Uterus (tissue), 2 donors: ENCODE measurements at regions not wholly inside any gene's neighbourhood (a gene's known extent, or its start where the extent isn't known, plus 50 kb on each side); places are given as distances from the start of the nearest gene placed in this dataset.

Source experiments
- POLR2A ChIP-seq, 2 donors: fragments of 450-650 bp; IDR thresholded peaks; one replicate each; pipeline ENCODE4 v1.6.1; 2016; ENCODE audit warnings: antibody characterized with exemption in 2 of 2, mild to moderate bottlenecking in 1 of 2, moderate library complexity in 1 of 2
- TF ChIP-seq, protein P1 (sequence below), 4 experiments: fragments of 200-600 bp in 2 of 4; fragments of 450-650 bp in 2 of 4; sonication (generic) in 2 of 4; IDR thresholded peaks; one replicate each; pipeline ENCODE4 v1.5.1; 2016 to 2019; ENCODE audit warnings: antibody characterized with exemption in 4 of 4, mild to moderate bottlenecking in 2 of 4, moderate library complexity in 1 of 4

DNA sequence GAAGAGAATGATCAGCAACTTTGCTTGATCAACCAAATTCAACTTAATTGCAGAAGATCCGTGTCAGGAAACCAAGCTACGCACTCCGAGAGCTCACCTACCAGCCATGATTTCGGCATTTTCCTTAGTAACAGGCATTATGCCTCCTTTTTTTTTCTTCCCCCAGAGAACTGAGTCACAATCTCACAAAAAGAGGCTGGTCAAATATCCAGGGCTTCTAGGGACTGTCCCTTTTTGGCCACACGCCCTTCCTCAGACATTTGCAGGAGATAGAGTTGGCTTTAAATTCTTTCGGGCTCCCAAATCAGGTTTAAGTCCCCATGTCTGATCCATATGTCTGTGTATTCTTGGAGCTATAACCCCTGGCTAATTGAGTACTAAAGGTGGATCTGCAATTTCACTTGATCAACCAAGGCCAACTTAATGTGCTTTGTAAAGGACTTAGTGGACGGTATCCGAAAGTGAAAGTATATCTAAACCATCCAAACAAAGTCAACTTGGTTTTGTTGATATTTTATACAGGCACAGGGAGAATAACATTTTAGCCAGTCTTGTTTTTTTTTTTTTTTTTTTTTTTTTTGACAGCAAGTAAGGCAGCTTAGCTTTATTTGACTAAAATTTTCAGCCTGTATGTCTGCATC is 100.8 kb upstream of the TBCA start:
- TF ChIP-seq, protein P1, sequence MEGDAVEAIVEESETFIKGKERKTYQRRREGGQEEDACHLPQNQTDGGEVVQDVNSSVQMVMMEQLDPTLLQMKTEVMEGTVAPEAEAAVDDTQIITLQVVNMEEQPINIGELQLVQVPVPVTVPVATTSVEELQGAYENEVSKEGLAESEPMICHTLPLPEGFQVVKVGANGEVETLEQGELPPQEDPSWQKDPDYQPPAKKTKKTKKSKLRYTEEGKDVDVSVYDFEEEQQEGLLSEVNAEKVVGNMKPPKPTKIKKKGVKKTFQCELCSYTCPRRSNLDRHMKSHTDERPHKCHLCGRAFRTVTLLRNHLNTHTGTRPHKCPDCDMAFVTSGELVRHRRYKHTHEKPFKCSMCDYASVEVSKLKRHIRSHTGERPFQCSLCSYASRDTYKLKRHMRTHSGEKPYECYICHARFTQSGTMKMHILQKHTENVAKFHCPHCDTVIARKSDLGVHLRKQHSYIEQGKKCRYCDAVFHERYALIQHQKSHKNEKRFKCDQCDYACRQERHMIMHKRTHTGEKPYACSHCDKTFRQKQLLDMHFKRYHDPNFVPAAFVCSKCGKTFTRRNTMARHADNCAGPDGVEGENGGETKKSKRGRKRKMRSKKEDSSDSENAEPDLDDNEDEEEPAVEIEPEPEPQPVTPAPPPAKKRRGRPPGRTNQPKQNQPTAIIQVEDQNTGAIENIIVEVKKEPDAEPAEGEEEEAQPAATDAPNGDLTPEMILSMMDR (IDR thresholded peaks at IDR 0.05): no peak
- TF ChIP-seq POLR2A (IDR thresholded peaks at IDR 0.05): no peak
